Glutamatergic neuron (in vitro differentiated cells): ENCODE measurements at regions not wholly inside any gene's neighbourhood (a gene's known extent, or its start where the extent isn't known, plus 50 kb on each side); places are given as distances from the start of the nearest gene placed in this dataset.

Experiments used
- DNase-seq: peaks from one replicate; pipeline ENCODE4 v3.0.0; 2022
- H3K27ac Mint-ChIP-seq: one replicate; pipeline ENCODE4 v1.8.0; 2020; ENCODE audit warnings: mild to moderate bottlenecking, mixed read lengths, inconsistent platforms; ENCODE audit not compliant: unreplicated experiment
- H3K27me3 Mint-ChIP-seq: one replicate; pipeline ENCODE4 v1.8.0; 2020; ENCODE audit warnings: mild to moderate bottlenecking, moderate library complexity, mixed read lengths, inconsistent platforms; ENCODE audit not compliant: unreplicated experiment
- H3K36me3 Mint-ChIP-seq: one replicate; pipeline ENCODE4 v1.8.0; 2020; ENCODE audit warnings: mild to moderate bottlenecking, mixed read lengths, inconsistent platforms; ENCODE audit not compliant: unreplicated experiment
- H3K4me1 Mint-ChIP-seq: one replicate; pipeline ENCODE4 v1.8.0; 2020; ENCODE audit warnings: mild to moderate bottlenecking, low read depth, mixed read lengths, inconsistent platforms; ENCODE audit not compliant: unreplicated experiment
- H3K4me3 Mint-ChIP-seq: one replicate; pipeline ENCODE4 v1.8.0; 2020; ENCODE audit warnings: mild to moderate bottlenecking, mixed read lengths, inconsistent platforms; ENCODE audit not compliant: unreplicated experiment
- H3K9me3 Mint-ChIP-seq: one replicate; pipeline ENCODE4 v1.8.0; 2020; ENCODE audit warnings: mild to moderate bottlenecking, moderate library complexity, mixed read lengths, inconsistent platforms; ENCODE audit not compliant: unreplicated experiment
- TF ChIP-seq, protein P1 (sequence below): fragments of 200-600 bp; sonication (generic); IDR thresholded peaks from one replicate; pipeline ENCODE4 v1.5.0; 2021; ENCODE audit not compliant: partially characterized antibody, unreplicated experiment

DNA sequence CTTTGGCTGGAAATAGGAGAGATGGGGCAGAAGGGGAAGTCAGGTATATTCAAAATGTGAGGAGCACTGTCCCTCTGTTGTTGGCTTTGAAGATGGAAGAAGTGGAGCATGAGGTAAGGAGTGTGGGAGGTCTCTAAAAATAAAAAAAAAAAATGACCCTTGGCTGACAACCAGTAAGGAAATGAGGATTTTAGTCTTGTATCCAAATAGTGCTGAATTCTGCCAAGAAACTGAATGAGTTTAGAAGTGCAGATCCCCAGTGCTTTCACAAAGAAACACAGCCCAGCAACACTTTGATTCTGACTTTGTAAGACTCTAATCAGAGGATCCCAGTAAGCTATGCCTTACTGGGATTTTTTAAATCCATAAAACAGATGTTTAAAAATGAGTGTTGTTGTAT lies 367.9 kb downstream of the CYLC2 start:
- no peak overlapping the region for H3K4me3 Mint-ChIP-seq
- DNase-seq: no peak
- H3K36me3 Mint-ChIP-seq: no peaks in the 10 kb centered on the region
- peaks cover 4% of the 10 kb centered on the region for H3K27me3 Mint-ChIP-seq
- H3K9me3 Mint-ChIP-seq: no peaks in the 10 kb centered on the region
- H3K4me1 Mint-ChIP-seq: no peaks in the 10 kb centered on the region
- H3K27ac Mint-ChIP-seq: no peak overlapping the region
- TF ChIP-seq, protein P1, sequence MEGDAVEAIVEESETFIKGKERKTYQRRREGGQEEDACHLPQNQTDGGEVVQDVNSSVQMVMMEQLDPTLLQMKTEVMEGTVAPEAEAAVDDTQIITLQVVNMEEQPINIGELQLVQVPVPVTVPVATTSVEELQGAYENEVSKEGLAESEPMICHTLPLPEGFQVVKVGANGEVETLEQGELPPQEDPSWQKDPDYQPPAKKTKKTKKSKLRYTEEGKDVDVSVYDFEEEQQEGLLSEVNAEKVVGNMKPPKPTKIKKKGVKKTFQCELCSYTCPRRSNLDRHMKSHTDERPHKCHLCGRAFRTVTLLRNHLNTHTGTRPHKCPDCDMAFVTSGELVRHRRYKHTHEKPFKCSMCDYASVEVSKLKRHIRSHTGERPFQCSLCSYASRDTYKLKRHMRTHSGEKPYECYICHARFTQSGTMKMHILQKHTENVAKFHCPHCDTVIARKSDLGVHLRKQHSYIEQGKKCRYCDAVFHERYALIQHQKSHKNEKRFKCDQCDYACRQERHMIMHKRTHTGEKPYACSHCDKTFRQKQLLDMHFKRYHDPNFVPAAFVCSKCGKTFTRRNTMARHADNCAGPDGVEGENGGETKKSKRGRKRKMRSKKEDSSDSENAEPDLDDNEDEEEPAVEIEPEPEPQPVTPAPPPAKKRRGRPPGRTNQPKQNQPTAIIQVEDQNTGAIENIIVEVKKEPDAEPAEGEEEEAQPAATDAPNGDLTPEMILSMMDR: no peak

DNA sequence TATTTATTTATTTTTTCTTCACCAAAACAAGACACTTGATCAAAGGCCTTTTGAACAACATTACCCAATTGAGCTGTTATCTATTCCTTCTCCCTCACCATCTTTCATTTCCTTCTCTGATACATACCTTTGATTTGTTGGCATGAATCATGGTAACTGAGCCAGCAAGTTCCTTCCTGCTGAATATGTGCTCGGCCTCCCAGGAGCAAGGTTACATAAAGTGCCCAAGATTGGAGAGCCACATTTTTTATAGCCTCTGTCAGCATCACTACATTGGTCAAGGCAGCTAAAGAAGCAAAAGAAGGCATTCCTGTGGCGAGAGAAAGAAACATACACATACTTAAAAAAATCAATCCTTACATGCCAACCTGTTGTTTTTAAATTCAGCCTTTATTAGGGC lies 369.6 kb downstream of the CYLC2 start:
- no peaks in the 10 kb centered on the region for H3K9me3 Mint-ChIP-seq
- TF ChIP-seq, protein P1: no peak
- no peaks in the 10 kb centered on the region for H3K4me1 Mint-ChIP-seq
- no peak overlapping the region for H3K4me3 Mint-ChIP-seq
- no peaks in the 10 kb centered on the region for H3K27me3 Mint-ChIP-seq
- DNase-seq: no peak
- H3K27ac Mint-ChIP-seq: no peak overlapping the region
- no peaks in the 10 kb centered on the region for H3K36me3 Mint-ChIP-seq

DNA sequence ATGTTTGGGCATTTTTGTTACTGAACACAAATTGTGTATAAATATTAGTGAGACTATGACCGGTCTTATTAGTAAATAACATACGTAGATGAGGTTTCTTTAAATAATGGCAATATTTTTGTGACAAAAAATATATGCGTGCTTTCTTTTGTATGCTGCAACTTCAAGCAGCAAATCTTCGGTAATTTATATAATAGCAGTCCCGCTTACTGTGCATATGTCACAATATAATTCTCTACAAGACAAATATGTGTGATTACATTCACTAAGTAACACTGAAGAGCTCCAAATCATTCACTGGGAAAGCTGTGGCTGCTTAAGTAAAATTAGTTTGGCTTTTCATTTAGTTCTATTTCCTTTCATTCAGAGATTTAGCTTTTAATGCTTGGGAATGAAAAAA lies 376.0 kb downstream of the CYLC2 start:
- H3K27ac Mint-ChIP-seq: no peak overlapping the region
- no peaks in the 10 kb centered on the region for H3K4me1 Mint-ChIP-seq
- H3K9me3 Mint-ChIP-seq: no peaks in the 10 kb centered on the region
- no peak overlapping the region for H3K4me3 Mint-ChIP-seq
- H3K27me3 Mint-ChIP-seq: no peaks in the 10 kb centered on the region
- H3K36me3 Mint-ChIP-seq: no peaks in the 10 kb centered on the region
- DNase-seq: no peak
- TF ChIP-seq, protein P1: no peak

DNA sequence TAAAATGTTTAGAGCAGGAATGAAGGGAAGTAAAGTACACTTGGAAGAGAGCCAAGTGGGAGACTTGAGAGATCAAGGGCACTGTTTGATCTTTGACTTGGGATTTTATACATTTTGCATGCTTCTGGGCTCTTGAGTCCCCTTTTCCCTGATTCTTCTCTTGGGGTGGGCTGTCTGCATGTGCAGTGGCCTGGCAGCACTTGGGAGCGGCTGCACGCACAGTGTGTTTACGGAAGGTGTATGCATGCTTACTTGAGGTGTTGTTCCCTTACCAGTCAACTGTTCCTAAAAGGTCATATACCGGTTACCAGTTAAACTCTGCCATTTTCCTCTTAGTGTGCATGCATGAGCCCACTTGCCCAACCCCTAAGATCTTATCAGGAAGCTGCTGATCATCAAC lies 377.7 kb downstream of the CYLC2 start:
- Mint-ChIP-seq H3K36me3 (no peaks in the 10 kb centered on the region), H3K4me3 (no peak overlapping the region), H3K9me3 (no peaks in the 10 kb centered on the region), H3K4me1 (no peaks in the 10 kb centered on the region), H3K27ac (no peak overlapping the region), H3K27me3 (no peaks in the 10 kb centered on the region)
- DNase-seq: no peak
- TF ChIP-seq, protein P1: no peak

DNA sequence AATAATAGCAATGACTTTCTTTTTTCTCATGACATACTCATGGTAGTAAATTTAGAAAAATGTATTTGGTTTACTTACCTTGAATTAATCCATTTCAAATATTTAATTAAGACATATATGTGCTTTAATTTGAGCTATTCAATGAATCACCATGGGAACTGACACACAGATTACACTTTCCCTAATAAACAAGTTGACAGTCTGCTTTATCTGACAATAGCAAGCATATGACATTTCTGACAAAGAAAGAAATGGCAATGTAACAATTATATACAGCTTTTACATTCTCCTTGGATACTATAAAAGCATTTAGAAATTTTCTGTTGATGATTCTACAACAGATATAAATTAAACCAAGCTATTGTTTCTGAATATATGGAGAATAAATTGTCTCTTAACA lies 382.5 kb downstream of the CYLC2 start:
- Mint-ChIP-seq H3K4me1 (no peaks in the 10 kb centered on the region), H3K9me3 (no peaks in the 10 kb centered on the region), H3K27ac (no peak overlapping the region), H3K36me3 (no peaks in the 10 kb centered on the region), H3K27me3 (no peaks in the 10 kb centered on the region), H3K4me3 (no peak overlapping the region)
- no peak for DNase-seq
- TF ChIP-seq, protein P1: no peak
